DND-41 (cell line): ENCODE measurements at regions not wholly inside any gene's neighbourhood (a gene's known extent, or its start where the extent isn't known, plus 50 kb on each side); places are given as distances from the start of the nearest gene placed in this dataset.
A peak's percentile ranks its signal among the peaks of the same experiment; 100 is the strongest.

Experiments used
- ATAC-seq: fragments of 200-7000 bp; cut with Tn5 transposase; 3 replicates; pipeline ENCODE4 v1.9.1; 2021; ENCODE audit warnings: low read depth; ENCODE audit not compliant: insufficient read depth
- DNase-seq: peaks from one replicate; pipeline ENCODE4 v3.0.0-alpha.2; 2020
- H2AFZ ChIP-seq: 2 replicates; pipeline ENCODE4 v1.6.0; 2012; ENCODE audit warnings: low read depth, low read length
- H3K27ac ChIP-seq: 2 replicates; pipeline ENCODE4 v1.5.1; 2012; ENCODE audit warnings: low read length, inconsistent platforms
- H3K27me3 ChIP-seq: fragments of 200-600 bp; sonication (generic); 2 replicates; pipeline ENCODE4 v1.6.0; 2012; ENCODE audit warnings: low read length, mild to moderate bottlenecking, inconsistent platforms; ENCODE audit not compliant: insufficient read depth, poor library complexity
- H3K36me3 ChIP-seq: 2 replicates; pipeline ENCODE4 v1.5.1; 2012; ENCODE audit warnings: low read length, inconsistent platforms; ENCODE audit not compliant: insufficient read depth
- H3K4me1 ChIP-seq: 2 replicates; pipeline ENCODE4 v1.5.1; 2012; ENCODE audit warnings: mild to moderate bottlenecking, low read length; ENCODE audit not compliant: insufficient read depth
- H3K4me2 ChIP-seq: 2 replicates; pipeline ENCODE4 v1.6.0; 2012; ENCODE audit warnings: mild to moderate bottlenecking, moderate library complexity, low read length, inconsistent platforms; ENCODE audit not compliant: insufficient read depth
- H3K4me3 ChIP-seq, 2 experiments: fragments of 200-600 bp in 1 of 2; shearing (Covaris generic) in 1 of 2; 2 replicates each; pipeline ENCODE4 v1.5.1; 2012 to 2016; ENCODE audit warnings: inconsistent platforms in 2 of 2, low read length in 2 of 2, mild to moderate bottlenecking in 2 of 2, low read depth in 1 of 2, moderate library complexity in 1 of 2
- H3K79me2 ChIP-seq: 2 replicates; pipeline ENCODE4 v1.6.0; 2012; ENCODE audit warnings: low read length, inconsistent platforms; ENCODE audit not compliant: insufficient read depth
- H3K9ac ChIP-seq: 2 replicates; pipeline ENCODE4 v1.6.0; 2012; ENCODE audit warnings: low read depth, mild to moderate bottlenecking, inconsistent platforms, low read length, moderate library complexity
- H3K9me3 ChIP-seq: 2 replicates; pipeline ENCODE4 v1.5.1; 2012; ENCODE audit warnings: low read length, moderate library complexity, mild to moderate bottlenecking, inconsistent platforms; ENCODE audit not compliant: insufficient read depth, severe bottlenecking
- H4K20me1 ChIP-seq: 2 replicates; pipeline ENCODE4 v1.6.0; 2012; ENCODE audit warnings: low read length; ENCODE audit not compliant: insufficient read depth
- EZH2 ChIP-seq: IDR thresholded peaks from 3 replicates; pipeline ENCODE4 v1.6.1; 2012; ENCODE audit warnings: borderline replicate concordance, low read depth, mild to moderate bottlenecking, moderate library complexity, low read length, inconsistent platforms; ENCODE audit not compliant: severe bottlenecking
- TF ChIP-seq, protein P1 (sequence below): IDR thresholded peaks from 2 replicates; pipeline ENCODE4 v1.5.1; 2012; ENCODE audit warnings: borderline replicate concordance, low read length, moderate library complexity, mild to moderate bottlenecking; ENCODE audit not compliant: poor library complexity, severe bottlenecking; ENCODE audit errors: extremely low read depth

DNA sequence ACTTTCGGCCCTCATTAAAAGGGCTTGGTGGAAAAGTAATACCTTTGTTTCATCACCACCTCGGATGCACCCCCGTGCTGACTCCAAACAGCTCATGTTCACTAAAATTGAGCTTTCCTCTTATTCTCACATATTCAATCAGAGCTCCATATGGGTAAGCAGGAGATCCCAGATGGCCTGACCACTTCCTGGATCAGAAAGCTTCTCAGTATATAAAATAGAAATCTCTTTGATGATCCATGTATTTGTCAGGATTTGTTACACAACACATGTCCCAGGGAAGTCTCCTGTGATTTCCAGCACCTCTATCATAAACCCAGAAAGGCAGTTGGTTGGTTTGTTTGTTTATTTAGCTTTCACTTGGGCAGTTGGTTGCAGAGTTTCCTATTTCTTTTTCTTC, 402.0 kb downstream of the MLLT3 start:
- no peak overlapping the region for H3K9ac ChIP-seq
- no peaks in the 10 kb centered on the region for H3K36me3 ChIP-seq
- H3K4me1 ChIP-seq, result peaks cover 58% of the 10 kb centered on the region
- H3K4me3 ChIP-seq, result no peak overlapping the region
- TF ChIP-seq EZH2, result no peak
- TF ChIP-seq, protein P1, sequence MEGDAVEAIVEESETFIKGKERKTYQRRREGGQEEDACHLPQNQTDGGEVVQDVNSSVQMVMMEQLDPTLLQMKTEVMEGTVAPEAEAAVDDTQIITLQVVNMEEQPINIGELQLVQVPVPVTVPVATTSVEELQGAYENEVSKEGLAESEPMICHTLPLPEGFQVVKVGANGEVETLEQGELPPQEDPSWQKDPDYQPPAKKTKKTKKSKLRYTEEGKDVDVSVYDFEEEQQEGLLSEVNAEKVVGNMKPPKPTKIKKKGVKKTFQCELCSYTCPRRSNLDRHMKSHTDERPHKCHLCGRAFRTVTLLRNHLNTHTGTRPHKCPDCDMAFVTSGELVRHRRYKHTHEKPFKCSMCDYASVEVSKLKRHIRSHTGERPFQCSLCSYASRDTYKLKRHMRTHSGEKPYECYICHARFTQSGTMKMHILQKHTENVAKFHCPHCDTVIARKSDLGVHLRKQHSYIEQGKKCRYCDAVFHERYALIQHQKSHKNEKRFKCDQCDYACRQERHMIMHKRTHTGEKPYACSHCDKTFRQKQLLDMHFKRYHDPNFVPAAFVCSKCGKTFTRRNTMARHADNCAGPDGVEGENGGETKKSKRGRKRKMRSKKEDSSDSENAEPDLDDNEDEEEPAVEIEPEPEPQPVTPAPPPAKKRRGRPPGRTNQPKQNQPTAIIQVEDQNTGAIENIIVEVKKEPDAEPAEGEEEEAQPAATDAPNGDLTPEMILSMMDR, result no peak
- ATAC-seq, result peak; percentile 33; the same call in 2 of the 3 replicates
- no peak for DNase-seq
- no peaks in the 10 kb centered on the region for H3K79me2 ChIP-seq
- H4K20me1 ChIP-seq, result no peaks in the 10 kb centered on the region
- no peak overlapping the region for H2AFZ ChIP-seq
- H3K27ac ChIP-seq, result peak overlapping the region; percentile 67
- H3K27me3 ChIP-seq, result no peaks in the 10 kb centered on the region
- H3K4me2 ChIP-seq, result no peak overlapping the region
- H3K9me3 ChIP-seq, result no peaks in the 10 kb centered on the region

DNA sequence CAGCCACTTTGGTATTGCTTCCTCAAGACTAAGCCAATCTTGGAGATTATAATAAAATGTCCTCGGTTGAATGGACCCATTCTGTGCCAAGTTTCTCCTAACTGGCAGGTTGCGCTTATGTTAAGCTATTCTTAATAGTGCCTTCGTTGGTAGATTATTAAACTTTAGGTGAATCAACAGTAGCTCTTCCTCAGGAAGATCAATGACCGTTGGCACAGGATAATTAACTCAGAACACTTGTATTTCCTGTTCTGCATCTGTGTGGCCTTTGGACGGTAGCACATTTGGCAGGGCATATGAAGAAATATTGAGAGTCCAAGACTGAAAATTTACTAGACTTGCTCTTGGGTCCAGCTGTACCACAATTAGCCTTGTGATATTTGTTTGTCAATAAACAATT, 402.9 kb downstream of the MLLT3 start:
- peaks cover 49% of the 10 kb centered on the region for H3K4me1 ChIP-seq
- DNase-seq (no peak), ATAC-seq (no peak)
- H3K27me3 ChIP-seq, result no peaks in the 10 kb centered on the region
- no peak overlapping the region for H3K27ac ChIP-seq
- H3K79me2 ChIP-seq, result no peaks in the 10 kb centered on the region
- no peak overlapping the region for H3K4me3 ChIP-seq
- no peak overlapping the region for H2AFZ ChIP-seq
- no peaks in the 10 kb centered on the region for H3K9me3 ChIP-seq
- H3K9ac ChIP-seq, result no peak overlapping the region
- no peaks in the 10 kb centered on the region for H4K20me1 ChIP-seq
- TF ChIP-seq, protein P1, result no peak
- no peak for TF ChIP-seq EZH2
- H3K36me3 ChIP-seq, result no peaks in the 10 kb centered on the region
- no peak overlapping the region for H3K4me2 ChIP-seq

- DNase-seq (no peak), ATAC-seq (no peak)
- H3K4me1 ChIP-seq, result peaks cover 36% of the 10 kb centered on the region
- H3K79me2 ChIP-seq, result no peaks in the 10 kb centered on the region
- no peaks in the 10 kb centered on the region for H3K36me3 ChIP-seq
- no peak overlapping the region for H3K9ac ChIP-seq
- no peaks in the 10 kb centered on the region for H4K20me1 ChIP-seq
- no peak overlapping the region for H3K27ac ChIP-seq
- H2AFZ ChIP-seq, result no peak overlapping the region
- TF ChIP-seq, protein P1, result no peak
- TF ChIP-seq EZH2, result no peak
- H3K4me2 ChIP-seq, result no peak overlapping the region
- H3K9me3 ChIP-seq, result no peaks in the 10 kb centered on the region
- H3K4me3 ChIP-seq, result no peak overlapping the region
- no peaks in the 10 kb centered on the region for H3K27me3 ChIP-seq
Observed at GRCh38 chr9:20217596-20217995, 404.7 kb downstream of the MLLT3 start.

- DNase-seq, result no peak
- no peaks in the 10 kb centered on the region for H3K36me3 ChIP-seq
- H4K20me1 ChIP-seq, result no peaks in the 10 kb centered on the region
- H3K4me2 ChIP-seq, result no peak overlapping the region
- ATAC-seq, result no peak
- H3K4me1 ChIP-seq, result peaks cover 32% of the 10 kb centered on the region
- H3K27me3 ChIP-seq, result no peaks in the 10 kb centered on the region
- H3K79me2 ChIP-seq, result no peaks in the 10 kb centered on the region
- H2AFZ ChIP-seq, result no peak overlapping the region
- no peaks in the 10 kb centered on the region for H3K9me3 ChIP-seq
- H3K4me3 ChIP-seq, result no peak overlapping the region
- no peak overlapping the region for H3K9ac ChIP-seq
- H3K27ac ChIP-seq, result no peak overlapping the region
- no peak for TF ChIP-seq EZH2
- TF ChIP-seq, protein P1, result no peak
Observed at GRCh38 chr9:20216438-20216837, 405.9 kb downstream of the MLLT3 start.
